Activated gamma-delta T cell (primary cell): ENCODE measurements at regions not wholly inside any gene's neighbourhood (a gene's known extent, or its start where the extent isn't known, plus 50 kb on each side); places are given as distances from the start of the nearest gene placed in this dataset.

Experiments
- DNase-seq: peaks from one replicate; lab custom pipeline; 2025; lab: John Stamatoyannopoulos, UW

DNA sequence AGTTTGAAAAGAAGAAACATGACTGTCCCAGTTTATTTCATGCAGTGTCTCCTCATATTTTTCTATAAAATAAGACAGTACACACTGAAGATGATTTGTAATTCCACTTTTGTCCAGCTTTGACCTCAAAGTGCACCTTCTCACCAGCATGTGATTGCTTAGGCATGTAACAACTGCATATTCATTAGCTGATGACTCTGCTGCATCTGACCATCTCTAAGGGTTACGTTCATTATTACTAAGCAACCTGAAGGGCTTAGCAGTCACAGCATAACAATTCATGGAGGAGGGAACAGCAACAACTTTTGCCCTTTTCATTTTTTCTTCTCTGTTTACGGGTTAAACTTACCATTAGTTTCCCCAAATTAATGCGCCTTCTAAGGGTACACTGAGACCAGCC is 330.6 kb upstream of the PIK3C3 start:
- no peak for DNase-seq

DNA sequence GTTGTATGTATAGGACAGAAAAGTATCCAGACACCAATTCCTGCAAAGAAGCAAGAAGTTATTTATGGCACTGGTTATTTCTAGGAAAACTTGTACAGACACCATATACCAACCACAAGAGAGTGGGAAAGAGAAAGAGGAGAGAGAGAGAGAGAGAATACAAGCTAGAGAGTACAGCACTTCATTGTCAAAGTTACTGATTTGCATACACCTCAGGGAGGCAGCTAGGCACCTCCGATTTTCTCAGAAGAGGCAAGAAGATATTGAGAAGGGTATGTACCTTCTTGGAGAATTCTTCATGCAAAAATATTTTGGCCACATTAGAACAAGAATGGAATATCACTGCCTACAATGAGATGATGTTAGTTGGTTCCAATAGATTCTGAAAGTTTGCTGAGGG is 333.9 kb upstream of the PIK3C3 start:
- no peak for DNase-seq

DNA sequence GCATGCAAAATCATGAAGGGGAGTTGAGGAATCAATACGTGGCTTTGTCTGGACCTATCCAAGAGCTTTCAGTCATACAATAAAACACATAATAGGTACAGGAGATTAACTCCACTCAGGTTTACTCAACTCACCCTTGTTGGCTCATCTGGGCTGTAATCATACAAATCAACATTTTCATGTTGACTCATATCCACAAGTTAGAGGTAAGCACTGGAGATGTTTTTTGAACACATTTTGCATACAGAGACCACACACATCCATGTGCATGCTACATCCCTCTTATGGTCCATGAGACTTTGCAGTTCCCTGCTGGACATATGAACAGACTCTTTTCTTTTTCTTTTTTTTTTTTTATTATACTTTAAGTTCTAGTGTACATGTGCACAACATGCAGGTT is 336.9 kb upstream of the PIK3C3 start:
- no peak for DNase-seq

DNA sequence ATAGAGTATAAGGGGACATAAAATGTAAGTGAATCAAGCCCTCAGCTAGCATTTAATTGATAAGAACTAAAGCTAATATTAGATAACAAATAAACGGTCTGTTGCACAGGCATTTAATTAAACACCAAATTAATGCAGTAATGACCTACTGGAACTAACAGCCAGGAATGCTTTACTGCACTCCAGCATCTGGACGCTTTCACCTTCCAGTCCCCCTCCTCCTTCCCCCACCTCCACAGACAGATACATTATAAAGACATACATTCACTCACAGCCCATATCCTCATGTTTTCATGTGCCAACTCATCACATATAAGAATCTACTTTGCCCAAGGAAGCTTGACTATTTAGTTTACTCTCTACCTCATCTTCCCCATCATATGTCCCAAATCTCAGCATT is 337.4 kb upstream of the PIK3C3 start:
- DNase-seq = no peak

DNA sequence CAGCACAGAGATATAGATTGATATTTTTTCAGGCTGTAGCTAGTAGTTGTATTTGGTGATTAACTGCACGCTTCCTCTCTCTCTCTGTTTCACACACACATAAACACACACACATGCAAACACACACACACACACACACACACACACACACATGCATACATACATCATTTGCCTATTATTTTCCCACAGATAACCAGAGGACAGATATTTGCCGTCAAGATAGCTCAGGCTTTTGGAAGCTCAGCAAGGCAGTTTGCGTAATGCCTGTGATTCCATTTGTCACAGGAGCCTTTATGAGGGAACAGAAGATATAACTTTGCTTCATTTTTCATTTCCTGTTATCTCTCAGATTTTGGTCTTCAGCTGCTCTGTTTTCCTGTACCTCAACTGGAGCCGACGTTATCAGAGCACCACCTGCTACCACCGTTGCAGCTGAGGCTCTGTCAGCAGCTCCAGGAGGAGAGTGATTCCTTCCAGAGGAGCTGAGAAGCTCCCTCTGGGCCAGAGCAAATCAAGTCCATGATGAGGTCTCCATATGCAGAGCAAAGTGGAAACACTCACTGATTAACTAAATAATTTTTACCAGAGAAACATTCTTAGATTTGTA is 341.9 kb upstream of the PIK3C3 start:
- DNase-seq = no peak

DNA sequence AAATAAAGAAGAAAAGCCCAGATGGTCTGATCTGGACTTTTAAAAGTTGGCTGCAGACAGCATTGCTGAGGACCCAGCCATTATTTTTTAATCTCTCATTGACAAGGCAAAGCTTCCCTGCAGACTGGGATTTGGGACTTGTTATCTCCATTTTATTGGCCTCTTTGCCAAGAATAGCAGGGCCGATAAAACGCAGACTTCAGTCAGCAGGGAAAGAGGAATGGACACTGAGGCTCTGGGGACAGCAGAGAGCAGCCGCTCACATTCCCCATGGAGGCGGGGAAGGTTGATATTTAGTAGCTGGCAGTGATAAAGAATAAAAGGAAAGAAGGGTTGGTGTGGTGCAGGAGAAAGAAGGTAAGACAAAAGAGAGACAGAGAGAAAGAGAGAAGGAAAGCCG is 350.1 kb upstream of the PIK3C3 start:
- no peak for DNase-seq

DNA sequence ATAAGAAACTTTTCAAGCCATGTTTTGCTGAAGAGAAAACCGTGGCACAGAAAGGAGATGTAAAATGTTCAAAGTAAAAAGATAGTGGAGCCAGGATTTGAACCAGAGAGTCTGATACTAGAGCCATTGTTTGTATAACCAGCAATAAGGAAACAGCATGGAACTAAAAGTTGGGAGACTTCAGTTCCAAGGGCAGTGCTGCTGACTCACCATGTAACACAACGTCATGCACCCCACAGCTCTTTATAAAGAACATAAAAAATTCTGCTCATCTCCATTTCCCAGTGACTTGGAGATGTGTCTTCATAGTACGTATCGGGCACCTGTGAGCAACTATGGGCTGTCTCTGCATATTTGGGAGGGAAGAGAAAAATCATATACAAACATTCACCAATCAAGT is 353.0 kb upstream of the PIK3C3 start:
- DNase-seq = no peak

DNA sequence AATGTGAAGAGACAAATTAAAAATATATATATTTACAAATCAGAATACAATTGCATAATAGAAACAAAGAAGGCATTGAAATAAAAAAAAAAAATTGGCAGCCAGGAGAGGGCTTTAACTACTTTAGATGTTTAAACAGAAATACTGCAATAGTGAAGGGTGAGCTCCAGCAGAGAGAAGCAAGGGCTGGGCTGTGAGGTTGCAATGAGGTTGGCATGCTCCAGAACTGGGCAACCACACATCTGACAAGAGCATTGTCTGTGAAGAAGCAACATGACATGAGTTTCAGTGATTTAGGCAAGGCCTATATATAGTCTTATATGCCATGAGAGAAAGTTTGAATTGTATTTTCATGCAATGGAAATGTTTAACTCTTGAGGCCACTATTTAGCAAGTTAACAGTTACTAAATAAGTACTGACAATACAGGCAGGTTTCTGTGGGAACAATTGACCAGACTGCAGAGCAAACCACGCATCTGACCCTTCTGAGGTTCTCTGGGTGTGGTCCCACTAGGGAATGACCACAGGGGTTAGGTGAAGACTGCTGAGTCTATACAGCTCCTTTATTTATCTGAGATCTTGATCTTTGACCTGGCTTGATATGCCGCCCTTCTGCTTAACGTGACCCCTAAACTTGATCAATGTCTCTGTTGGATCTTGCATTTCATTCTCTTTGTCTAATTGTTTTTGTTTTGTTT is 354.2 kb upstream of the PIK3C3 start:
- DNase-seq = no peak

DNA sequence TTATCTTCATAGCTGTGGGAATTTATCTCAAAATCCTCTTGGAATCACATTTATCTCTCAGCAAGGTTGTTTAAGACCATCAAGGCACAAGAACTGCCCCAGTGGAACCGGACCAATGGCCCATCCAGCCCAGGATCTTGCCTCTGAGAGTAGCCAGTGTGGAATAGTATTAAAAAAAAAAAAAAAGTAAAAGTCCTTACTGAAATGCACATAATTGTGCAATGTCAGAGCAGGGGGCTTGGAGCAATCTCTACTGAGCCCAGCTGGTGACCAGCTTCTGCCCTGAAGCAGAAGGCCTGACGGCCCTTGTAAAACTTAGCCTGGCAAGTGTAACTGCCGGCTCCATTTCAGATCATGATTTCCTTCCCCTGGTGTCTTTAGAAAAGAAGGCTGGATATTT is 355.6 kb upstream of the PIK3C3 start:
- DNase-seq = no peak

DNA sequence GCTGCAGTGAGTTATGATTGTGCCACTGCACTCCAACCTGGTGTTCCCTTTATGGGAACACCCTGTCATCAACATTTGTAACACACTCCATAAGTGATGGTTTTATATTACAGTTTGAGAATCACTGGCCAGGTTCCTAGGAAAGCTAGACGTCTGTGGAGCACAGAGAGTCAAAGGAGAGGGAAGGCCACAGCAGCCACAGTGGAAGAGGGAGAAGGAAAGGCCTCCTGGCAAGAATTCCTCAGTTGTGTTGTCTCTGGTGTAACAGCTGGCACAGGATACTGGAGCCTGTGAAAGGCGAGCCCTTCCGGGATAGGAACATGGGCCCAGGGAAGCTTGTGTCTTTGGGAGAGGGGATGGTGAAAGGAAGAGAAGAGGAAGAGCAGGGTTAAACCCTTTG is 360.5 kb upstream of the PIK3C3 start:
- DNase-seq = no peak

DNA sequence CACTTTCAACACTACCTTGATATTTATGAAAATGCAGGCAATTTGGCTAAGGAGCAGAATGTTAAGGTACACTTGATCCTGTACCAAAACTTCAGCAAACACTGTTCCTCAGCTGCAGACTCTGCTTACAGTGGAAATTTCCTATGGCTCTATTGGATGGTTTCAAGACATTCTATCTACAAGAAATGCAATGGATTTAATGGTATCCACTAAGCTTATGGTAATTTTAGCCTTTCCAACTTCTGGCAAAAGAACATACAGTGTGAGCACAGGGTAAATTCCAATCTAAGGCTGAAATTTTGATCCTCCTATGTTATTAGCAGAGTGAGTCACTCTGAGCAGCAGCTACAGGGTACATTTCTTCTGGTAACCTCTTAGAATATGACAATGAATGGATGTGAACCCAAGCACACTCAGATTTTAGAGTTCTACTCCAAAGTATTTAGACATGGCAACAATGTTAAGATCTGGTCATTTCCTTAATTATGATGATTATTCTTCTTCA is 361.8 kb upstream of the PIK3C3 start:
- DNase-seq = no peak

DNA sequence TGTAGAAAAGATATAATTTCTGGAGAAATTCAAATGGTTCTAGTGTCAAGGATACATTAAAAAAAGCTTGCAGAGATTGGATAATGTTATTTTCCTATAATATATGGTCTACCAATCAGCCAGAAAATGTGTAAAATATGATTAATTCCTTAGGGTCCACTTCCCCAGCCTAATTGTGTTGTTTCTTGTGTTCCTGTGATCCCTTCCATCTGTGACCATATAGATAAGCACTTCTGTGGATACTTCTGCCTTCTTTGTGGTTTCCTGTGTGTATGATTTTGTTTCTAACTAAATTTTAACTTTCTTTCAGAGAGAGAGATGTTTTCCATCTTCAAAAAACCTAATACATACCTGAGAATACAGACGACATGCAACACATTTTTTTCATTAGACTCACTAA is 367.1 kb upstream of the PIK3C3 start:
- no peak for DNase-seq

DNA sequence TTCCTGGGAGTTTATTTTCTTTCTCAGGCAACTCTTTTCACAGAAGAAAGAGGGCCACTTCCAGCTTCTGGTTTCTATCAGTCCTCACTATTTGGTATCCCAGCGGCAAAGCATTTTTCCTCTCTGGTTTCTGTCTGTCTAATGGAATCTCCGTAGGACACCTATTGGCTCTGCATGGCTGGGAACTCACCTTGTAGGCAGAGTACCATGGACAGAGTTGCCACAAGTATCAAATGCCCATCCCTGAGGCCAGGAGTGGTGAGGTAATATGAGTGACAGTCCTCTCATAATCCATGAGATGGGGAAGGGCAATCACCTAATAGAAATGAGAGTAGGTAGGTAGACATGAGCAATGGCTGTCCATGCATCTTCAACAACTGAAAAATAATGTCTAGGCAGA is 369.5 kb upstream of the PIK3C3 start:
- no peak for DNase-seq

DNA sequence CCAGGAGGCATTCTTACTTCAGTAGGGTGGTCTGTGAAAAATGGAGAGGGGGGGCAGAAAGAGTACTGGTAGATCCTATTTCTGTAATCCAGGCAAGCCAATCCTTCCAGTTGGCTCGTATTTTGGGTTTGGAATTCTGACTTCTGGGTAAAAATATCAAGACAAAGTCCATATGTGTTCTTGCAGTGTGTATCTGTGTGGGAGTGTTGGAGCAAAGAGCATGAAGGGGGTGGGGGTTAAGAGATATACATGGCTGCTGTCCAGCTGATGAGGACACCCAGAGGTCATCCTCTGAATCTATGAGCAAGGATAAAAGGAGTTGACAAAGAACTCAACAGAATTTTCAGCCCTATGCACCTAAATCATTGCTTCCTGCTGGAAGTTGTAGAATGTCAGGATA is 375.8 kb upstream of the PIK3C3 start:
- DNase-seq = no peak

DNA sequence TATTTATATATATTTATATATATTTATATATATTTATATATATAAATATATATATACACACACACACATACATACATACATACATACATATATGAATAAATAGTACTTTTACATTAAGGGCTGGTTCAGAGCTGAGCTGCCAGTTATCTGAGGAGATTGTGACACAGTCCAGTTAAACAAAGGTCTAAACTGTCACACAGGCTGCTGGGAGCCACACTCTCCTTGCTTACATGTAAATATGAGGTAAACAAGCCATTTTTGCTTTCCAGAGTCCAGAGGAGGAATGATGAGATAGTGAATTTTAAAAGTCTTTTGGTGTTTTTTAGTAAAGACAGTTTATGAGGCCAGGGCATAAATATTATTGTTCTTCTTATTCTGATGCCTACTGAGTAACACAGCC is 377.5 kb upstream of the PIK3C3 start:
- DNase-seq = no peak

DNA sequence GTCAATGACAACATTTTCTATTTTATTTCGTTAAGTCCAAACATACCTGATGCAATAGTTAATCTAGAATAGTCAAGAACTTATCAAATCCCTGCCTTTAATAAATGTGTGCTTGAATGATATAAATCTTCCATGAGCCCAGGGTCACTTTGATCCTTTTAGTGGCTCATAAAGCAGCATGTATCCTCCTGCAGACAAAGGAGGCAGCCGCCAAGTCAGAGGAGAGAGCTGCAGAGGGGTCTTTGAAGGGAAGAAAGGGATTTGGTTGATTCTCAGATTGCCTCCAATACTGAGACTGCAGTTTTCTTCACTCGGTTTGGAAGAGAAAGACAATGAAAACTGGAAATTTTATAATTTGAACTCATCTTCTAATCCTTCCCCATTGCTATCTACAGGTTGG is 378.4 kb upstream of the PIK3C3 start:
- DNase-seq = no peak

DNA sequence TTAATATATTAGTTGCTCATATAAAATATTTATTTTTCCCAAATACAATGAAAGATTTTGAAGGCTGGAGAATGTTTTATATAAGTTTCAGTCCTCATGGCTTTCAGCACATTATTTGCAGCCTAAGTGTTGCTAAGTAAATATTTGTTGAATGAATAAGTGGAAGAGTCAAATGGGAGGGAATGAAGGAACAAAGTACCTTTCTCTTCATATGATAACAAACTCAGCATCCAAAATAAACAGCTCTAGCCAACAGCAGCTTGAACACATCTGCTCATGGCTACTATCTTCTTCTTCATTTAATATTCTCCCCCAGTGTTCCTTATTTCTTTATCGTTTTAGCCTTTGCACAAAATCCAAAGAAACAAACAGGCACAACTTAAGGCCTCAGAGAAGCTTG is 385.2 kb upstream of the PIK3C3 start:
- no peak for DNase-seq

DNA sequence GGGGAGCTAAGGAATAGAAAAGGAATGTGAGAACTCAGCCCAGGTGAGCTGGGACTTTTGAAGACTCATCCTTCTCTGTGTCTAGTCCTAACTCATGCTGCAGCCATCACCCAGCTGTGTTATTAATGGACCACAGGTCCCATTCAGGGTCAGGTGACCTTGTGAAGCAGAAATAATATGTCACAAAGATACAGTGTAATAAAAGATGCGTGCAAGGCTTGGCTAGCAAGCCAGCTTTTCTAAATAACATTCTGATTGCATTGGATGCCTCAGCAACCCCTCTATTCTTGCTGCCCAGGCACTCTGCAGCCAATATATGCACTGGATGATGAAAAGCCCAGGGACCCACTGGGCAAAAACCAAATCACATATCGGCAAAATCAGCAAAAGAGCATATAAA is 393.1 kb upstream of the PIK3C3 start:
- DNase-seq = no peak

DNA sequence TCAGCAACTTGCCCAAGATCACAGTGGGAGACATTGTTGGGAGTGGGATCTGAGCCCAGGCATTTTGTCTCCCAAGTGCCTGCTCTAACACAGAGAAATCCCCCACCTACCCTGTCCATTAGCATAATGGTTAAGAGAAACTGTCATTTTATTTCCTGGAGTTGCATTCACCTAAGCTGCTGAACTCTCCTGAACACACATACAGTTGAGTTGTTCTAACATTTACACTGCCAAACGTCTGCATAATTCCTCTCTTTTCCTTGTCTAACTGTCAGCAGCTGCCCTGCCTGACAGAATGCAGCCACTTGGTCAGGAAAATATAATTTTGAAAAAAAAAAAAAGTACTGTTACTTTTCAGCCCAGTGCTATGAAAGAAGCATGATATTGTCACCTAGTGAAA is 396.3 kb upstream of the PIK3C3 start:
- DNase-seq = no peak

DNA sequence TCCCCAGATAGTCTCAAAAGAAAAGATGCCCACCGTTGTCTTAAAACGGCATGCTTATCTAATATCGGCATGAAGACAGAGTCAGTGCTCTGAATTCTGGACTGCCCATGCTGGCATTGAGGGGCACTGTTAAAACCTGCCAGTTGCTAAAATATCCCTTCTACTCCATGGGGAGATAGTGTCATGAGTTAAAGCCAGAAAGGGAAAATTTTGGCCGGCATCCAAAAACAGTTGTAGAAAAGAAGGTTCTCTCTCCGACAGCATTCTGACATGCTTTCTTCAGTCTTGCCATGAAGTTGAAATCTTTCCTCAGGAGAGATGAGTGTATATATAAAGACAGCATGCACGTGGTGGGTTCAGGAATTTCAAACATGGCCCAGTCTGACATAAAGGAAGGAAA is 401.3 kb upstream of the PIK3C3 start:
- no peak for DNase-seq

DNA sequence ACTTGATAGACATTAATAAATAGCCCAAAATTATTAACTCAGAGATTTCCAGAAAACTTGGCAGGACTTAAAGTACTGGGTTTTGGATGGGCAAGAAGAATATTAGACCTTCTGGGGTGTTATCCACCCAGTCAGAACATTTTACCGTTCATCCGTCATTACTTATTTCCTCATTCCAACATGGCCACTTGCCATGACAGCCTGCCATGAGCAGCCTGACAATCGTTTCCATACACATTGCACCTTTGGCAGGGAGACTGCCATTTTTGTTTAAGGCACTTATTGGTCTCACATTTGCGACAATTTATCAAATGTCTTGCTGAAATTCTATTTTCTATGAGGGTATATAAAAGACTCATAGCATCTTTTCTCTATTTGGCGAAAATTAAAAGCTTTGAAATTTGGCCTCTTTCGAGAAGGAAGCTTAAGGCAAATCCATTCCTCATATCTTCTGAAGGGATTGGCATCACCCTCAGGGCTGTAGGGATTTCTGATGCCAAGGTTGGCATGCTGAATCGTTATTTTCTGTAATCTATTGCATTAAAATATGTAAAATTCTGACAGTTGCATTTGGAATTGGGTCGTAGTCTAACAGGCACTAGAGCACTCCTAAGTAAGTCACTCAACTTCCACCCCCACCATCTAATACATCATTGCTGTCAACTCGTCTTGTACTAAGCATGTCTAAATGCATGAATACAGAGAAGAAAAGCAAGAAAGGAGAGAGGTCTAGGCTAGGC is 406.3 kb upstream of the PIK3C3 start:
- no peak for DNase-seq

DNA sequence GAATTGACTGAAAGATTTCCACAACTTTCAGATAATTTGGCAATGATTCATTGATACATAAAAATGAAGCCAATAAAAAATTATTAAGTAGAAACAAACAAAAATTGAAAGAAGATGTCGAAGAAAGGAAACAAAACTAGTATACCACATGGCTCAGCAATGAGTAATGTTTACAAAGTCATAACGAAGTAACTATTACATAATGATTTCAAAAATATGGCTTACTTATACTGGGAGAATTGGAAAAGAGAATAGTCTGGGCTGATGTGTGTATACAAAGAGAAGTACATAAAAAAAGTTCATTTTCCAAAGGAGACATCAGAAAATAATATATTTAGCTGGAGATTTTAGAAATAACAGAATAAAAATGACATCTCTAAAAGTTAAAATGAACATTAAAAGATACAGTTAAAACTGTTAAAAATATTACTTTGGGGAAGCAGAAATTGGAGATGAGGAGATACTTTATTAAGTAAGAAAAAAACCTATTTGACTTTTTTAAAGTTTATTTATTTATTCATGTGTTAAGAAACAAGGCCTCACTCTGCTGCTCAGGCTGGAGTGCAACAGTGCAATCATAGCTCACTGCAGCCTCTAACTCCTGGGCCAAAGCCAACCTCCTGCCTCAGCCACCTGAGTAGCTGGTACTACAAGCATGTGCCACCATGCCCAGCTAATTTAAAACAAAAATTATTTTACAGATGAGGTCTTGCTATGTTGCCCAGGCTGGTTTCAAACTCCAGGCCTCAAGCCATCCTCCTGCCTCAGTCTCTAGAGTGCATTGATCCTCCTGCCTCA is 409.7 kb upstream of the PIK3C3 start:
- DNase-seq = no peak

DNA sequence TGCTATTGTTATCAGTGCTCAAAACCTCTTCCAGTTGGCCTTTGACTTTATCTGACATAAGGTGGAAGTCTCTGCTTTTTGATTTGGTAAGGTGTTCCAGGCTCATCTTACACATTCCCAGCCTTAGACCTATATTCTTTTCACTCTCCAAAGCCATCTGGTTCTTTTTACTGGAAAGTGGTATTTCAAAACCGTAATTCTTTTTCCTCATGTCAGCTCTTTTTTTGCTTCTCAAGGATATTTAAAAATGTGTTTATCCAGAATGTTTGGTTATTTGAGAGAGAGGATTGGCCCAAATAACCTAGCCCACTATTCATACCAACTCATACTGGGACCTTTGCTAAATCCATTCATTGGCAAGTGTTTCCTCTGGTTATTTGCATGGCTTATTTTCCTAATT is 411.2 kb upstream of the PIK3C3 start:
- no peak for DNase-seq
